ENCODE measurements at regions not wholly inside any gene's neighbourhood (a gene's known extent, or its start where the extent isn't known, plus 50 kb on each side); places are given as distances from the start of the nearest gene placed in this dataset.

GRCh38 chr5:19352120-19352519, 635.9 kb downstream of the CDH18 start:
- intact Hi-C loops (cut with DNase I; ENCODE audit: low total_unique reads): no loop called here
- DNase-seq: no peak
- Histone ChIP-seq H3K27ac (no peak overlapping the region), H3K9me3 (no peaks in the 10 kb centered on the region), H3K36me3 (no peaks in the 10 kb centered on the region), H3K4me3 (no peak overlapping the region), H3K4me1 (no peaks in the 10 kb centered on the region), H3K27me3 (no peaks in the 10 kb centered on the region)
- no peak for TF ChIP-seq POLR2A (IDR thresholded peaks at IDR 0.05)
- no peak for TF ChIP-seq CTCF (IDR thresholded peaks at IDR 0.05)

GRCh38 chr5:19369048-19369447, 619.0 kb downstream of the CDH18 start:
- intact Hi-C loops (cut with DNase I; ENCODE audit: low total_unique reads): no loop called here
- no peaks in the 10 kb centered on the region for H3K4me1 ChIP-seq
- no peak overlapping the region for H3K27ac ChIP-seq
- DNase-seq: no peak
- H3K27me3 ChIP-seq: no peaks in the 10 kb centered on the region
- no peaks in the 10 kb centered on the region for H3K9me3 ChIP-seq
- H3K36me3 ChIP-seq: no peaks in the 10 kb centered on the region
- H3K4me3 ChIP-seq: no peak overlapping the region
- TF ChIP-seq CTCF (IDR thresholded peaks at IDR 0.05) (no peak), POLR2A (IDR thresholded peaks at IDR 0.05) (no peak)

GRCh38 chr5:19369561-19369960, 618.4 kb downstream of the CDH18 start:
- H3K27me3 ChIP-seq: no peaks in the 10 kb centered on the region
- no peaks in the 10 kb centered on the region for H3K4me1 ChIP-seq
- H3K36me3 ChIP-seq: no peaks in the 10 kb centered on the region
- no peak for DNase-seq
- H3K27ac ChIP-seq: no peak overlapping the region
- no peaks in the 10 kb centered on the region for H3K9me3 ChIP-seq
- no peak for TF ChIP-seq CTCF (IDR thresholded peaks at IDR 0.05)
- TF ChIP-seq POLR2A (IDR thresholded peaks at IDR 0.05): no peak
- intact Hi-C loops (cut with DNase I; ENCODE audit: low total_unique reads): no loop called here
- H3K4me3 ChIP-seq: no peak overlapping the region

- Histone ChIP-seq H3K9me3 (no peaks in the 10 kb centered on the region), H3K27ac (no peak overlapping the region), H3K36me3 (no peaks in the 10 kb centered on the region), H3K27me3 (no peaks in the 10 kb centered on the region), H3K4me1 (no peaks in the 10 kb centered on the region), H3K4me3 (no peak overlapping the region)
- DNase-seq: no peak
- TF ChIP-seq POLR2A (IDR thresholded peaks at IDR 0.05) (no peak), CTCF (IDR thresholded peaks at IDR 0.05) (no peak)
- intact Hi-C loops (cut with DNase I; ENCODE audit: low total_unique reads): no loop called here
Observed at GRCh38 chr5:19370655-19371386, 617.2 kb downstream of the CDH18 start.

GRCh38 chr5:19388391-19388790, 599.6 kb downstream of the CDH18 start:
- H3K27ac ChIP-seq: no peak overlapping the region
- H3K4me1 ChIP-seq: no peaks in the 10 kb centered on the region
- TF ChIP-seq CTCF (IDR thresholded peaks at IDR 0.05) (no peak), POLR2A (IDR thresholded peaks at IDR 0.05) (no peak)
- intact Hi-C loops (cut with DNase I; ENCODE audit: low total_unique reads): no loop called here
- no peak for DNase-seq
- no peaks in the 10 kb centered on the region for H3K36me3 ChIP-seq
- no peaks in the 10 kb centered on the region for H3K27me3 ChIP-seq
- H3K4me3 ChIP-seq: no peak overlapping the region
- no peaks in the 10 kb centered on the region for H3K9me3 ChIP-seq

Data from uterus (tissue), 3 donors.